ENCODE measurements at regions not wholly inside any gene's neighbourhood (a gene's known extent, or its start where the extent isn't known, plus 50 kb on each side); places are given as distances from the start of the nearest gene placed in this dataset.
"Not testable (repeated sequence)": the region's sequence is repeated elsewhere in the genome, so short reads cannot be mapped to it uniquely, and the experiment has no call there.

DNA sequence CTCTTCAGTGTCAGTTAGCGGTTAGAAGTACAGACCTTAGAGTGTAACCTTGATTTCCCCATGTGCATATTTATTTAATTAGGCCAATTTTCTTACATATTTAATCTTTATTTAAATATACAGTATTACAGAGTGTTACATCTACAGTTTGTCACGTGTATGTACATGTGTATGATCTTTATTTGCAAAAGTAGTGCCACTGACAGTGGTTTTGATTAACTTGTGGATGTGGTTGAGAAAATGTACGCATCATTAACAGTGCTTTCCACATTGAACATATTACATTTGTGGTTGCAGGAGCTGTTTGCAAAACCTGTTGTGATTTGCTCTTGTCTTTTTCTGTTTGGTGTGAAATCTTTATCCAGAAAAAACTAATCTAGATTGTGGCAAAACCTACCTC is 535.5 kb downstream of the FLRT2 start:
- Histone ChIP-seq H3K4me3 (ENCODE audit: insufficient read depth, low read depth, low read length) (no peak overlapping the region), H3K56ac (ENCODE audit: extremely low read depth, insufficient read depth, low read length) (no peak overlapping the region), H2BK120ac (ENCODE audit: low read depth, low read length) (no peak overlapping the region), H3K9me3 (ENCODE audit: control insufficient read depth, insufficient read depth, low read length) (no peaks in the 10 kb centered on the region), H3K9me1 (ENCODE audit: insufficient read depth, low read length) (no peaks in the 10 kb centered on the region), H3K4ac (ENCODE audit: low read depth, low read length) (no peak overlapping the region), H2AK9ac (replicated peaks; ENCODE audit: low read depth, low read length, poor library complexity) (no peak overlapping the region), H3K23ac (ENCODE audit: low read depth, low read length) (no peak overlapping the region), H4K8ac (ENCODE audit: low read depth in 2 of 2, low read length in 2 of 2) (no peak overlapping the region), H4K20me1 (ENCODE audit: insufficient read depth, low read length) (no peaks in the 10 kb centered on the region), H3K14ac (replicated peaks; ENCODE audit: low read depth, low read length) (no peak overlapping the region), H4K91ac (ENCODE audit: insufficient read depth, low read depth, low read length) (no peak overlapping the region), H3K27ac (ENCODE audit: insufficient read depth, low read length) (no peak overlapping the region), H3K4me2 (ENCODE audit: low read depth, low read length) (no peak overlapping the region), H3K36me3 (ENCODE audit: control insufficient read depth, insufficient read depth, low read length) (no peaks in the 10 kb centered on the region), H2AFZ (replicated peaks; ENCODE audit: low read length, poor library complexity) (no peak overlapping the region), H3K4me1 (ENCODE audit: control insufficient read depth, insufficient read depth, low read length) (no peaks in the 10 kb centered on the region), H4K5ac (ENCODE audit: low read depth, low read length) (no peak overlapping the region), H3K27me3 (ENCODE audit: control insufficient read depth, insufficient read depth, low read length) (no peaks in the 10 kb centered on the region), H2AK5ac (ENCODE audit: low read depth, low read length) (no peak overlapping the region), H3K79me1 (ENCODE audit: low read depth in 1 of 2, low read length in 2 of 2) (no peaks in the 10 kb centered on the region), H3K9ac (ENCODE audit: low read depth, low read length) (no peak overlapping the region), H2BK15ac (ENCODE audit: low read depth, low read length) (no peak overlapping the region), H3K18ac (ENCODE audit: low read depth, low read length) (no peak overlapping the region), H2BK5ac (ENCODE audit: low read depth, low read length, poor library complexity, severe bottlenecking) (no peak overlapping the region), H2BK20ac (ENCODE audit: low read depth, low read length) (no peak overlapping the region)
- TF ChIP-seq NFE2L2 (IDR thresholded peaks at IDR 0.05; ENCODE audit: low read depth, low read length) = no peak
- TF ChIP-seq RFX5 (IDR thresholded peaks at IDR 0.05; ENCODE audit: low read depth, low read length) = no peak
- TF ChIP-seq CHD1 (IDR thresholded peaks at IDR 0.05; ENCODE audit: low read depth, low read length) = no peak
- TF ChIP-seq RCOR1 (IDR thresholded peaks at IDR 0.05; ENCODE audit: insufficient replicate concordance, low read length) = no peak
- TF ChIP-seq, protein P1, sequence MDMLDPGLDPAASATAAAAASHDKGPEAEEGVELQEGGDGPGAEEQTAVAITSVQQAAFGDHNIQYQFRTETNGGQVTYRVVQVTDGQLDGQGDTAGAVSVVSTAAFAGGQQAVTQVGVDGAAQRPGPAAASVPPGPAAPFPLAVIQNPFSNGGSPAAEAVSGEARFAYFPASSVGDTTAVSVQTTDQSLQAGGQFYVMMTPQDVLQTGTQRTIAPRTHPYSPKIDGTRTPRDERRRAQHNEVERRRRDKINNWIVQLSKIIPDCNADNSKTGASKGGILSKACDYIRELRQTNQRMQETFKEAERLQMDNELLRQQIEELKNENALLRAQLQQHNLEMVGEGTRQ (IDR thresholded peaks at IDR 0.05; ENCODE audit: low read depth, low read length) = no peak
- in situ Hi-C loops (cut with MboI; ENCODE audit: low sequenced_read_pairs) (no loop called here), dilution Hi-C loops (cut with HindIII; ENCODE audit: low sequenced_read_pairs, unreplicated experiment) (no loop called here), intact Hi-C loops (cut with micrococcal nuclease) (no loop called here)
- no TSS peak for BruUV-seq (replicated peaks)
- ChIA-PET CTCF (no interaction called here), POLR2A (ENCODE audit: unreplicated experiment) (no interaction called here)
- no peak for ATAC-seq (ENCODE audit: low read depth)
- WGBS, 2 experiments (ENCODE audit: extremely low coverage in 2 of 2, insufficient read length in 1 of 2) = no CpG with 5 or more reads among the region's 3 CpGs
- no peak for DNase-seq

DNA sequence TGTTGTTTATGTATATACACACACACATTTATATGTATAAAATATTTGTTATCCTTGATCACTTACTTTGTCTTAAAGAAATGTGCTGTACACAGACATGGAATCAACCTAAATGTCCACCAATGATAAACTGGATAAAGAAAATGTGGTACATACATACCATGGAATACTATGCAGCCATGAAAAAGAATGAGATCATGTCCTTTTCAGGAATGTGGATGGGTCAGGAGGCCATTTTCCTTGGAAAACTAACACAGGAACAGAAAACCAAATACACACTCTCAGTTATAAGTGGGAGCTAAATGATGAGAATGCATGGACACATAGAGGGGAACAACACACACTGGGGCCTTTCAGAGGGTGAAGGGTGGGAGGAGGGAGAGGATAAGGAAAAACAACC is 534.7 kb downstream of the FLRT2 start:
- H4K20me1 ChIP-seq (ENCODE audit: insufficient read depth, low read length); H3K23ac ChIP-seq (ENCODE audit: low read depth, low read length); H3K9me1 ChIP-seq (ENCODE audit: insufficient read depth, low read length); H4K5ac ChIP-seq (ENCODE audit: low read depth, low read length); H3K4ac ChIP-seq (ENCODE audit: low read depth, low read length); DNase-seq; H3K79me1 ChIP-seq (ENCODE audit: low read depth in 1 of 2, low read length in 2 of 2); in situ Hi-C loops (cut with MboI; ENCODE audit: low sequenced_read_pairs); ATAC-seq (ENCODE audit: low read depth); H3K4me1 ChIP-seq (ENCODE audit: control insufficient read depth, insufficient read depth, low read length); intact Hi-C loops (cut with micrococcal nuclease); H4K91ac ChIP-seq (ENCODE audit: insufficient read depth, low read depth, low read length); dilution Hi-C loops (cut with HindIII; ENCODE audit: low sequenced_read_pairs, unreplicated experiment); H2AK9ac ChIP-seq (replicated peaks; ENCODE audit: low read depth, low read length, poor library complexity); H3K18ac ChIP-seq (ENCODE audit: low read depth, low read length); H3K4me2 ChIP-seq (ENCODE audit: low read depth, low read length); H2BK15ac ChIP-seq (ENCODE audit: low read depth, low read length); H2BK120ac ChIP-seq (ENCODE audit: low read depth, low read length); H3K14ac ChIP-seq (replicated peaks; ENCODE audit: low read depth, low read length); H2BK5ac ChIP-seq (ENCODE audit: low read depth, low read length, poor library complexity, severe bottlenecking); H3K27me3 ChIP-seq (ENCODE audit: control insufficient read depth, insufficient read depth, low read length); CTCF ChIA-PET; POLR2A ChIA-PET (ENCODE audit: unreplicated experiment); BruUV-seq (replicated peaks); H3K36me3 ChIP-seq (ENCODE audit: control insufficient read depth, insufficient read depth, low read length); H3K56ac ChIP-seq (ENCODE audit: extremely low read depth, insufficient read depth, low read length); H4K8ac ChIP-seq (ENCODE audit: low read depth in 2 of 2, low read length in 2 of 2); H2BK20ac ChIP-seq (ENCODE audit: low read depth, low read length); H2AK5ac ChIP-seq (ENCODE audit: low read depth, low read length); H3K9ac ChIP-seq (ENCODE audit: low read depth, low read length); H3K4me3 ChIP-seq (ENCODE audit: insufficient read depth, low read depth, low read length); H2AFZ ChIP-seq (replicated peaks; ENCODE audit: low read length, poor library complexity); H3K27ac ChIP-seq (ENCODE audit: insufficient read depth, low read length); H3K9me3 ChIP-seq (ENCODE audit: control insufficient read depth, insufficient read depth, low read length): not testable (repeated sequence)

Measured in IMR-90 (cell line).